Esophagus squamous epithelium (tissue), 5 donors: ENCODE measurements at regions not wholly inside any gene's neighbourhood (a gene's known extent, or its start where the extent isn't known, plus 50 kb on each side); places are given as distances from the start of the nearest gene placed in this dataset.

ENCODE experiments used
- DNase-seq: peaks from one replicate; lab custom pipeline; 2025; lab: John Stamatoyannopoulos, UW
- H3K27ac ChIP-seq, 4 donors: fragments of 200-600 bp; sonication (generic); one replicate each; pipeline ENCODE4 v1.5.1; 2016 to 2019; ENCODE audit warnings: mild to moderate bottlenecking in 1 of 4
- H3K27me3 ChIP-seq, 4 donors: fragments of 200-600 bp; sonication (generic); 1 replicate in 3 of 4; 2 replicates in 1 of 4; pipeline versions ENCODE4 v1.5.1 to v1.6.0; 2017 to 2021; ENCODE audit warnings: antibody characterized with exemption in 1 of 4
- H3K36me3 ChIP-seq, 3 donors: fragments of 200-600 bp; sonication (generic); one replicate each; pipeline ENCODE4 v1.5.1; 2016 to 2019
- H3K4me1 ChIP-seq, 3 donors: fragments of 200-600 bp; sonication (generic); one replicate each; pipeline ENCODE4 v1.5.1; 2017 to 2019
- H3K4me3 ChIP-seq, 4 donors: fragments of 200-600 bp; sonication (generic); 1 replicate in 3 of 4; 2 replicates in 1 of 4; pipeline ENCODE4 v1.5.1; 2016 to 2019; ENCODE audit warnings: mild to moderate bottlenecking in 2 of 4, moderate library complexity in 1 of 4
- H3K9me3 ChIP-seq, 3 donors: fragments of 200-600 bp; sonication (generic); one replicate each; pipeline ENCODE4 v1.5.1; 2016 to 2019
- POLR2A ChIP-seq, 4 donors: fragments of 450-650 bp; IDR thresholded peaks; one replicate each; pipeline ENCODE4 v1.6.1; 2017; ENCODE audit warnings: antibody characterized with exemption in 4 of 4, mild to moderate bottlenecking in 4 of 4, moderate library complexity in 3 of 4
- WGBS, 2 donors: methylation state at CpG; one replicate each; pipeline ENCODE4 v1.1.5; 2018; 5-methylcytosine and 5-hydroxymethylcytosine counted together
- intact Hi-C: fragments of 100-400 bp; cut with DNase I; formaldehyde crosslinking; loops from one replicate; pipeline ENCODE4 v1.15.0; 2022
- TF ChIP-seq, protein P1 (sequence below), 6 experiments: fragments of 450-650 bp in 4 of 6; fragments of 200-600 bp in 2 of 6; sonication (generic) in 2 of 6; IDR thresholded peaks; one replicate each; pipeline ENCODE4 v1.5.1; 2016 to 2019; ENCODE audit warnings: antibody characterized with exemption in 6 of 6, mild to moderate bottlenecking in 4 of 6, moderate library complexity in 4 of 6
- donor health status: DM: yes; HTN: yes; CAD: no.

DNA sequence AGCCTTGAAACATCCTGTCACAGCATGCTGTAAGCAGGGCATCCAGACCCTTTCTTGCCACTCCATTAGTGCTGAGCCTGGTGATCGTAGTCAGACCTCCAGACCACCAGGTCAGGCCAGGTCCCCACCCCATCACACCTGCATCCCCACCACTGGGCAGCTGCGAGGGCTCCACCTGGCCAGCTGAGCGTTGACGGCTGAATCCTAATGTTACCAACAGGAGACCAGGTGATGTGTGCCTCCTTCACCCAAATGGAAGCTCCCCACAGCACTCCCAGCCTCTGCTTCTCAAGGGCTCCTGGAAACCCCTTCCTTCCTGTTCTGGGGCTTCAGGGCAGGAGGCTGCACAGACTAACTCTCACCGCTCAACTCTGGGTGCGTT, 189.4 kb downstream of the C16orf95 start:
- Histone ChIP-seq H3K36me3 (no peaks in the 10 kb centered on the region), H3K4me1 (peaks cover 0 to 23% (median 10%) of the 10 kb centered on the region in 3 donors), H3K27me3 (peaks cover 0 to 84% (median 0%) of the 10 kb centered on the region in 4 donors), H3K9me3 (no peaks in the 10 kb centered on the region), H3K27ac (peak overlapping the region in 2 of 4 donors; percentile 53 to 55), H3K4me3 (no peak overlapping the region)
- WGBS, 2 donors: 84 to 100% methylated on average over 2 to 4 of the region's 6 CpGs
- DNase-seq: no peak
- TF ChIP-seq, protein P1, sequence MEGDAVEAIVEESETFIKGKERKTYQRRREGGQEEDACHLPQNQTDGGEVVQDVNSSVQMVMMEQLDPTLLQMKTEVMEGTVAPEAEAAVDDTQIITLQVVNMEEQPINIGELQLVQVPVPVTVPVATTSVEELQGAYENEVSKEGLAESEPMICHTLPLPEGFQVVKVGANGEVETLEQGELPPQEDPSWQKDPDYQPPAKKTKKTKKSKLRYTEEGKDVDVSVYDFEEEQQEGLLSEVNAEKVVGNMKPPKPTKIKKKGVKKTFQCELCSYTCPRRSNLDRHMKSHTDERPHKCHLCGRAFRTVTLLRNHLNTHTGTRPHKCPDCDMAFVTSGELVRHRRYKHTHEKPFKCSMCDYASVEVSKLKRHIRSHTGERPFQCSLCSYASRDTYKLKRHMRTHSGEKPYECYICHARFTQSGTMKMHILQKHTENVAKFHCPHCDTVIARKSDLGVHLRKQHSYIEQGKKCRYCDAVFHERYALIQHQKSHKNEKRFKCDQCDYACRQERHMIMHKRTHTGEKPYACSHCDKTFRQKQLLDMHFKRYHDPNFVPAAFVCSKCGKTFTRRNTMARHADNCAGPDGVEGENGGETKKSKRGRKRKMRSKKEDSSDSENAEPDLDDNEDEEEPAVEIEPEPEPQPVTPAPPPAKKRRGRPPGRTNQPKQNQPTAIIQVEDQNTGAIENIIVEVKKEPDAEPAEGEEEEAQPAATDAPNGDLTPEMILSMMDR (IDR thresholded peaks at IDR 0.05): no peak
- TF ChIP-seq POLR2A (IDR thresholded peaks at IDR 0.05): no peak
- intact Hi-C loops: no loop called here

DNA sequence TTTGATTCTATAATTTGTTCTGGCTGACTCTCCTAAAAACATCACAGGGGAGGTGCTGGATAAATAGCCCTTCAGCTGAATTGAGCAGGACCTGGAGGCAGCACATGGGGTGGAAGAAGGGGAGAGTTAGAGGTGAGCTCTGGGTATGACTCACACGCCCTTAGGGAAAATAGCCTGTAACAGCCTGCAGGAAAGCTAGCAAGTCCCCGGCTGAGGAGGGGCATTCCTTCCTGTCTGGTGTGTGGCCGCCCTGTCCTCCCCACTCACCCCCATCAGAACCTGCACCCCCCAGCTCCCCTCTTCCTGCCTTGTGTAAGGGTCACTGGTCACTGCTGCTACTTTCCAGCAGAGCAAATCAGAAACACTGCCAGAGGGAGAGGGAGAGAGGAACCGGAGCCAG, 187.4 kb downstream of the C16orf95 start:
- intact Hi-C loops: no loop called here
- H3K4me3 ChIP-seq: no peak overlapping the region
- H3K27ac ChIP-seq: no peak overlapping the region
- peaks cover 0 to 23% (median 10%) of the 10 kb centered on the region in 3 donors for H3K4me1 ChIP-seq
- H3K36me3 ChIP-seq: no peaks in the 10 kb centered on the region
- DNase-seq: no peak
- no peak for TF ChIP-seq POLR2A (IDR thresholded peaks at IDR 0.05)
- TF ChIP-seq, protein P1 (IDR thresholded peaks at IDR 0.05): no peak
- no peaks in the 10 kb centered on the region for H3K9me3 ChIP-seq
- WGBS, 2 donors: 58 to 77% methylated on average over 4 of the region's 4 CpGs
- peaks cover 0 to 82% (median 0%) of the 10 kb centered on the region in 4 donors for H3K27me3 ChIP-seq

DNA sequence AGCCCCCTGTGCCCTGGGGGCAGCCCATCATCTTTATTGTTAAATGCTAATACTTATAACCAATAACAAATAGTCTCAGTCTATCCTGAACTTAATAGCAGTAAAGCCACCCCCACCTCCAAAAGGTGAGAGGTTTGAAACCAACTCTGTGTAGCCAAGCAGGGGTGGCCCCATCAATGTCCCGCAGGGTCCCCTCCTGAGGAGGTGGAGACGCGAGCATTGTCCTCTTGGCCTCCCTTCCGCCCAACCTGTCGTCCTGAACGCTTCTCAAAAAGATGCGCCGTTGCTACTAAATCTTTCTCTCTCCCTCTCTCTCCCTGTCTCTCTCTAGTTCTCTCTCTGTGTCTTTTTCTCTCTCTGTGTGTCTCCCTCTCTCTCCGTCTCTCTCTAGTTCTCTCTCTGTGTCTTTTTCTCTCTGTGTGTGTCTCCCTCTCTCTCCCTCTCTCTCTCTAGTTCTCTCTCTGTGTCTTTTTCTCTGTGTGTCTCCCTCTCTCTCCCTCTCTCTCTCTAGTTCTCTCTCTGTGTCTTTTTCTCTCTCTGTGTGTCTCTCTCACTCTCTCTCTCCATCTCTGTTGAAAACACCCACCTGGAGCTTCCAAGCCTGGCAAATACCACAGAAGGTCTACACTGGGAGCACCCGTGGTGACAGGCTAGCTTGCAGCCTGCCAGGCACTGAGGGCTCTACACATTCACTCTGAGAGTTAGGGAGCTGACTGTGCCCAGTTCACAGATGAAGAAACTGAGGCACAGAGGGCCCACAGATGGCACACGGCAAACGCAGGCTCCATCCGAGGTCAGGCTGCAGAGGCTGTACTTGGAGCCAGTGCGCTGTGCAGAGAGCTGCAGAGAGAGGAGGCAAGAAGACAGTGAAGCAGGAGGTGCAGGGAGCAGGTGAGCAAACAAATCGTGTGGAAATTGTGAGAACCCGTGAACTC, 185.9 kb downstream of the C16orf95 start:
- intact Hi-C loops: no loop called here
- Histone ChIP-seq H3K36me3 (no peaks in the 10 kb centered on the region), H3K4me1 (peaks cover 0 to 15% (median 10%) of the 10 kb centered on the region in 3 donors), H3K9me3 (no peaks in the 10 kb centered on the region), H3K27me3 (peaks cover 0 to 72% (median 0%) of the 10 kb centered on the region in 4 donors), H3K4me3 (no peak overlapping the region), H3K27ac (no peak overlapping the region)
- no peak for DNase-seq
- 76 to 78% methylated on average over 16 of the region's 16 CpGs for WGBS, 2 donors
- TF ChIP-seq, protein P1 (IDR thresholded peaks at IDR 0.05): no peak
- no peak for TF ChIP-seq POLR2A (IDR thresholded peaks at IDR 0.05)

DNA sequence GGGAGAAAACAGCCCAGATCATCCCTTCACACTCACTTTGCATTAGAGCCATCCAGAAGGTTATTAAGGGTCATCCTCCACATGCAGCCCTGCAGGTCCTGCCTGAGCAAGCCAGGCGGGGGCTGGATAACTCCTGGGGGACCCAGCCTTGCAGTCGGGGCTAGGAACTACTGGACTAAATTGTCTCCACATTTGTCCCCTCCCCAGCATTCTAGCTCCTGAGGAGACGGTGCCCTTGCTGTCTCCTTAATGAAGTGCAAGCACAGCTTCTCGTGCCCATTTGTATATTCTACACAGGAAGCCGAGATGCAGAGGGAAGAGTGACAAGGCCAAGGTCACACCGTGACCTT, 185.2 kb downstream of the C16orf95 start:
- Histone ChIP-seq H3K9me3 (no peaks in the 10 kb centered on the region), H3K36me3 (no peaks in the 10 kb centered on the region), H3K4me1 (peaks cover 0 to 8% (median 6%) of the 10 kb centered on the region in 3 donors), H3K4me3 (no peak overlapping the region), H3K27me3 (peaks cover 0 to 66% (median 0%) of the 10 kb centered on the region in 4 donors), H3K27ac (no peak overlapping the region)
- TF ChIP-seq, protein P1 (IDR thresholded peaks at IDR 0.05): no peak
- no peak for TF ChIP-seq POLR2A (IDR thresholded peaks at IDR 0.05)
- 60 to 83% methylated on average over 4 of the region's 6 CpGs for WGBS, 2 donors
- DNase-seq: no peak
- intact Hi-C loops: no loop called here

DNA sequence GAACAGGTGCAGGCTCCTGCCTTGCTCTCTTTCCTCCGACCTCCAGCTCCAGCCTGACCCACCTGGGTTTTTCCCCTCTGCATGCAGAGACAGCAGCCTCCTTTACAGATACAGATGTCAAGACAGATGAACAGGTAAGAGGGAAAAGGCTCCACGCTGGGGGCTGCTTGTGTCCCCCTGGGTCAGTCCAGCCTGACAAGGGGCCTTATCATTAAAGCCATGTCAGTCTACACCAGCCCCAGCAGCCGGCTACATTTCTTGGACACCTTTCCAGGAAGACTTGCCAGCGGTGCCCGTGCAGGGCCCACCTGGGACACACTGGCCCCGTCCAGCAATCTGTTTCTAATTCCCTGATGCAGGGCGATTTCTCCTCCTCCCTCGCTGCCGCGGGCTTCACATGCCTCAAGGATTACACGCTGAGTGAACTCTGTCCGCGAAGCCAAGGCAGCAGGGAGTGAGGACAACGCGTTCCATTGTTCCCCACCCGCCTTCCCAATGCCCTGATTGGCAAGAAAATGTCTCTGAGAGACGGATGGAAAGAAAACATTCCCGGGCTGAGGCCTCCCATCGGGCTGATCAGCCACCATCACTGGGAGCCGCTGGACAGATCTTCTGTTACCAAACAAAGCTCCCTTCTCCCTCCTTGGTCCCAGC, 184.7 kb downstream of the C16orf95 start:
- no peaks in the 10 kb centered on the region for H3K9me3 ChIP-seq
- peak overlapping the region in 2 of 4 donors; percentile 33 to 49 for H3K27ac ChIP-seq
- no peak for DNase-seq
- TF ChIP-seq, protein P1 (IDR thresholded peaks at IDR 0.05): no peak
- no peak for TF ChIP-seq POLR2A (IDR thresholded peaks at IDR 0.05)
- H3K4me3 ChIP-seq: no peak overlapping the region
- intact Hi-C loops: no loop called here
- WGBS, 2 donors: 17 to 48% methylated on average over 4 to 20 of the region's 20 CpGs
- H3K27me3 ChIP-seq: peaks cover 0 to 60% (median 0%) of the 10 kb centered on the region in 4 donors
- H3K4me1 ChIP-seq: peaks cover 0 to 3% (median under 1%) of the 10 kb centered on the region in 3 donors
- no peaks in the 10 kb centered on the region for H3K36me3 ChIP-seq
